ENCODE measurements at regions not wholly inside any gene's neighbourhood (a gene's known extent, or its start where the extent isn't known, plus 50 kb on each side); places are given as distances from the start of the nearest gene placed in this dataset.

- Mint-ChIP-seq H3K4me1 (peaks cover 4% of the 10 kb centered on the region; the same call in 1 of the 3 replicates), H3K4me3 (no peak overlapping the region), H3K27ac (no peak overlapping the region), H3K36me3 (ENCODE audit: low read depth) (no peaks in the 10 kb centered on the region), H3K9me3 (no peaks in the 10 kb centered on the region), H3K27me3 (ENCODE audit: insufficient read depth, low read depth, poor library complexity) (no peaks in the 10 kb centered on the region)
- Histone ChIP-seq H2AFZ (no peak overlapping the region), H3K79me2 (replicated peaks; ENCODE audit: insufficient read depth) (no peaks in the 10 kb centered on the region), H3F3A (replicated peaks; ENCODE audit: low read depth) (no peaks in the 10 kb centered on the region), H3K27me3 (ENCODE audit: insufficient read depth) (no peaks in the 10 kb centered on the region), H3K9me2 (ENCODE audit: insufficient read depth) (peaks cover 9% of the 10 kb centered on the region; the same call in 1 of the 2 replicates), H3K4me2 (no peak overlapping the region), H3K36me3 (ENCODE audit: insufficient read depth) (no peaks in the 10 kb centered on the region), H3K4me3 (no peak overlapping the region), H3K27ac (ENCODE audit: low read depth) (no peak overlapping the region), H4K20me1 (replicated peaks; ENCODE audit: insufficient read depth) (no peaks in the 10 kb centered on the region), H3K4me1 (ENCODE audit: insufficient read depth) (peaks cover 6% of the 10 kb centered on the region; the same call in 1 of the 2 replicates)
- DNase-seq (ENCODE audit: low spot score): no peak
- TF ChIP-seq ZNF114 (CRISPR knock-in tag; IDR thresholded peaks at IDR 0.05) (no peak), EZH2phosphoT487 (IDR thresholded peaks at IDR 0.05; ENCODE audit: unreplicated experiment) (no peak), CREB1 (CRISPR knock-in tag; IDR thresholded peaks at IDR 0.05; ENCODE audit: low read depth) (no peak), REST (IDR thresholded peaks at IDR 0.05; ENCODE audit: unreplicated experiment) (no peak), ETS1 (IDR thresholded peaks at IDR 0.05) (no peak), POLR2AphosphoS5 (IDR thresholded peaks at IDR 0.05; ENCODE audit: low read depth) (no peak), STAT1 (IDR thresholded peaks at IDR 0.05; ENCODE audit: unreplicated experiment) (no peak), NANOG (IDR thresholded peaks at IDR 0.05; ENCODE audit: borderline replicate concordance) (no peak), JUNB (IDR thresholded peaks at IDR 0.05; ENCODE audit: unreplicated experiment) (no peak), EZH2 (IDR thresholded peaks at IDR 0.05; ENCODE audit: low read depth, unreplicated experiment) (no peak), CTCF (conservative IDR thresholded peaks at IDR 0.05; ENCODE audit: low read depth in 2 of 2) (no peak), ZNF331 (CRISPR knock-in tag; IDR thresholded peaks at IDR 0.05; ENCODE audit: low read depth) (no peak), ZNF462 (CRISPR knock-in tag; IDR thresholded peaks at IDR 0.05) (no peak)
- ATAC-seq: no peak
Observed at GRCh38 chr14:53628261-53628660, 328.4 kb downstream of the BMP4 start.

Data from GM23338 (cell line).